ENCODE measurements at regions not wholly inside any gene's neighbourhood (a gene's known extent, or its start where the extent isn't known, plus 50 kb on each side); places are given as distances from the start of the nearest gene placed in this dataset.
"Not testable (repeated sequence)": the region's sequence is repeated elsewhere in the genome, so short reads cannot be mapped to it uniquely, and the experiment has no call there.

- Histone ChIP-seq H3K4me1 (no peaks in the 10 kb centered on the region), H3K4me3 (no peak overlapping the region), H3K27me3 (peaks cover 0 to 50% of the 10 kb centered on the region in 2 donors), H3K27ac (no peak overlapping the region), H3K36me3 (no peaks in the 10 kb centered on the region), H3K9me3 (no peaks in the 10 kb centered on the region)
- intact Hi-C loops (cut with DNase I; ENCODE audit: low total_unique reads) = no loop called here
- no peak for DNase-seq (ENCODE audit: low spot score in 2 of 2)
- TF ChIP-seq CTCF (IDR thresholded peaks at IDR 0.05) = no peak
- no peak for TF ChIP-seq POLR2A (IDR thresholded peaks at IDR 0.05)
- TF ChIP-seq POLR2AphosphoS5 (IDR thresholded peaks at IDR 0.05) = no peak
Measured at GRCh38 chrX:51155157-51155556, 177.5 kb upstream of the NUDT10 start.

GRCh38 chrX:51155566-51155965, 177.1 kb upstream of the NUDT10 start:
- peaks cover 0 to 46% of the 10 kb centered on the region in 2 donors for H3K27me3 ChIP-seq
- no peaks in the 10 kb centered on the region for H3K36me3 ChIP-seq
- TF ChIP-seq POLR2AphosphoS5 (IDR thresholded peaks at IDR 0.05) (no peak), CTCF (IDR thresholded peaks at IDR 0.05) (no peak), POLR2A (IDR thresholded peaks at IDR 0.05) (no peak)
- no peak overlapping the region for H3K27ac ChIP-seq
- intact Hi-C loops (cut with DNase I; ENCODE audit: low total_unique reads) = no loop called here
- no peak for DNase-seq (ENCODE audit: low spot score in 2 of 2)
- no peaks in the 10 kb centered on the region for H3K4me1 ChIP-seq
- H3K9me3 ChIP-seq = no peaks in the 10 kb centered on the region
- H3K4me3 ChIP-seq = no peak overlapping the region

- intact Hi-C loops (cut with DNase I; ENCODE audit: low total_unique reads) = no loop called here
- no peaks in the 10 kb centered on the region for H3K36me3 ChIP-seq
- TF ChIP-seq POLR2A (IDR thresholded peaks at IDR 0.05) = no peak
- TF ChIP-seq CTCF (IDR thresholded peaks at IDR 0.05) = no peak
- TF ChIP-seq POLR2AphosphoS5 (IDR thresholded peaks at IDR 0.05) = no peak
Measured at GRCh38 chrX:51158231-51158630, 174.4 kb upstream of the NUDT10 start.

GRCh38 chrX:51159378-51159777, 173.2 kb upstream of the NUDT10 start:
- H3K27ac ChIP-seq; H3K9me3 ChIP-seq; DNase-seq (ENCODE audit: low spot score in 2 of 2); intact Hi-C loops (cut with DNase I; ENCODE audit: low total_unique reads); H3K4me3 ChIP-seq; H3K4me1 ChIP-seq; H3K36me3 ChIP-seq: not testable (repeated sequence)
- H3K27me3 ChIP-seq = peaks cover 0 to 47% of the 10 kb centered on the region in 2 donors

More at GRCh38 chrX:51158231-51158630, 174.4 kb upstream of the NUDT10 start:
- DNase-seq (ENCODE audit: low spot score in 2 of 2) = no peak
- H3K4me1 ChIP-seq = no peaks in the 10 kb centered on the region
- H3K27ac ChIP-seq = no peak overlapping the region
- H3K27me3 ChIP-seq = peaks cover 0 to 49% of the 10 kb centered on the region in 2 donors
- H3K4me3 ChIP-seq = no peak overlapping the region
- no peaks in the 10 kb centered on the region for H3K9me3 ChIP-seq

- Histone ChIP-seq H3K9me3 (no peaks in the 10 kb centered on the region), H3K27me3 (peaks cover 0 to 40% of the 10 kb centered on the region in 2 donors), H3K27ac (no peak overlapping the region), H3K36me3 (no peaks in the 10 kb centered on the region), H3K4me3 (no peak overlapping the region), H3K4me1 (no peaks in the 10 kb centered on the region)
- DNase-seq (ENCODE audit: low spot score in 2 of 2) = no peak
- TF ChIP-seq CTCF (IDR thresholded peaks at IDR 0.05) = no peak
- no peak for TF ChIP-seq POLR2A (IDR thresholded peaks at IDR 0.05)
- intact Hi-C loops (cut with DNase I; ENCODE audit: low total_unique reads) = no loop called here
Measured at GRCh38 chrX:51163730-51164129, 168.9 kb upstream of the NUDT10 start.

GRCh38 chrX:51178356-51178900, 154.2 kb upstream of the NUDT10 start:
- H3K4me1 ChIP-seq; H3K36me3 ChIP-seq; H3K9me3 ChIP-seq; DNase-seq (ENCODE audit: low spot score in 2 of 2); intact Hi-C loops (cut with DNase I; ENCODE audit: low total_unique reads); H3K4me3 ChIP-seq; H3K27ac ChIP-seq: not testable (repeated sequence)
- H3K27me3 ChIP-seq = peaks cover 0 to 55% of the 10 kb centered on the region in 2 donors

- H3K36me3 ChIP-seq; H3K4me1 ChIP-seq; intact Hi-C loops (cut with DNase I; ENCODE audit: low total_unique reads); H3K9me3 ChIP-seq; H3K27ac ChIP-seq; DNase-seq (ENCODE audit: low spot score in 2 of 2); H3K4me3 ChIP-seq: not testable (repeated sequence)
- H3K27me3 ChIP-seq = peaks cover 0 to 54% of the 10 kb centered on the region in 2 donors
Measured at GRCh38 chrX:51179805-51180204, 152.8 kb upstream of the NUDT10 start.

All from breast epithelium (tissue), 4 donors.